CD4-positive, alpha-beta T cell treated with Interleukin-1 beta for 1 hour (primary cell): ENCODE measurements at regions not wholly inside any gene's neighbourhood (a gene's known extent, or its start where the extent isn't known, plus 50 kb on each side); places are given as distances from the start of the nearest gene placed in this dataset.

Source experiments
- DNase-seq, 2 donors: peaks; one replicate each; pipeline ENCODE4 v3.0.0-alpha.2; 2020 to 2022

- DNase-seq = no peak
Measured at GRCh38 chr4:57658673-57659072, 548.5 kb upstream of the IGFBP7 start.

- DNase-seq = no peak
Measured at GRCh38 chr4:57658188-57658587, 548.0 kb upstream of the IGFBP7 start.

DNA sequence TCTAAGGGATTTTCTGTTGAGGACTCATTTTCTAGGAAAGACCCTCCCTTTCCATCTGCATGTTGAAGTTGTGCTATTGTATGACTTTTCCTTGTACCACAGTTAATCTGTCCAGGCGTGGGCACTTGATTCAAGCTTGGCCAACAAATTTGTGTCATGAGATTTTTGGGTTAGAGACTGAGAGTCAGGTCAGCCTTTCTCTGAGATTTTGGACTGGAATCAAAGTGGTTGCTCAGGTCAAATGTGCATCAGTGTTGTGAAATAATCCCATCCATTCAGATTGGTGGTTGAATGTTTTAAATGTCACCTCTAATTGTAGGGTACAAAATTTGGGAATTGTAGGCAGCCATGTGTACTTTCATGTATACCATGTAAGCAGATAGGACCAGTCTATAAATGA lies 545.2 kb upstream of the IGFBP7 start:
- no peak for DNase-seq

DNA sequence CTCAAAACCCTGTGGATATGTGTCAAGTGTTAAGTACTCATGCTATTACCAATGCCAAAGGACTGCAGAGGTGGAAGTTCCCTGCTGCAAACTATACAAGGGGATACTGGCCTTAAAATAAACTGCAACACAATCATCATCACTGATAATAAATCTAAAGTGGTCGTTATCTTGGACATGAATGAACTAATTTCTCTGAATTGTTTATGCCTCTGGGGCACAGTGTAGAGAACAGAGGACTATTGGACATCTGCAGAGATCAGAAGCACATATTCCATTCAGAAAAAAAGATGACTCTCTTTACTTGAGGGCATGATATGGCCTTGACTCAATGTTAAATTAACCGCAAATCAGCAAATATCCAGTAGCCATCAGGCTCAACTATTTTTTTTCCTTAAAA lies 542.6 kb upstream of the IGFBP7 start:
- DNase-seq = no peak

- no peak for DNase-seq
Measured at GRCh38 chr4:57640391-57641100, 530.4 kb upstream of the IGFBP7 start.

- no peak for DNase-seq
Measured at GRCh38 chr4:57639561-57640382, 529.6 kb upstream of the IGFBP7 start.

DNA sequence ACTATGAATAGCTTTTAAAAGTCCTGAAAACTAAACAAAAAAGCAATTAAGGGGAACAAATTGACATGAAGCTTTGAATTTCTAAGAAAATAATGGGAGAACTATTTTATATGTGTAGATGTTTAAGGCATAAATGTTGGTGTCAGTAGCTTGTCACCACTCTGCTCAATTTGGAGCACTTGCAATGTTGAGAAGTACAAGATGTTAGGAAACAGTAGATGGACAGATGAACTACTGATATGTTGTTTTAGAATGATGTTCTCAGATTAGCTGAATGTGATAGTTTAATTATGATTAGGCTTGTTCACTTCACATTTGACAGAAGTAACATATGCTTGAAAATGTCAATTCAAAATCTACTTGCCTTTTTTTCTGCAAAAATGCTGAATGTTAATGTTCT lies 525.7 kb upstream of the IGFBP7 start:
- DNase-seq = no peak

- DNase-seq = no peak
Measured at GRCh38 chr4:57633212-57633859, 523.2 kb upstream of the IGFBP7 start.

- no peak for DNase-seq
Measured at GRCh38 chr4:57632564-57632963, 522.4 kb upstream of the IGFBP7 start.

- no peak for DNase-seq
Measured at GRCh38 chr4:57631147-57631546, 521.0 kb upstream of the IGFBP7 start.

GRCh38 chr4:57628004-57628403 lies 517.8 kb upstream of the IGFBP7 start:
- DNase-seq = no peak

- DNase-seq = no peak
Measured at GRCh38 chr4:57614257-57614932, 504.2 kb upstream of the IGFBP7 start.

DNA sequence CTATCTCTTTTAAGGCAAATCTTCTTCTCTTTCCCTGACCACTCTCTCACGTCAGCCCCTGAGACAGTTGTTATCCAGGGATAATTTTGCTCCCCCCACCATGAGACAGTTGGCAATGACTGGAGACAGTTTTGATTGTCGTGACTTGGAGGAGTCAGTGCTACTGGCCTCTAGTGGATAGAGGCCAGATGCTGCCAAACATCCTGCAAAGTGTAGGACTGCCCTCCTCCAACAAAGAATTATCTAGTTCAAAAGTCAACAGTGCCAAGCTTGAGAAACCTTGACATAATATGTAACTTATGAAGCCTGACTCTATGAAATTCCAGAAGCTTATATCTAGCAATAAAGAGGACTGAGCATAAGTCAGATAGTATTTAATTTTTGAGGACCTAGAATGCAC lies 502.1 kb upstream of the IGFBP7 start:
- DNase-seq = no peak

- no peak for DNase-seq
Measured at GRCh38 chr4:57607566-57608180, 497.5 kb upstream of the IGFBP7 start.

DNA sequence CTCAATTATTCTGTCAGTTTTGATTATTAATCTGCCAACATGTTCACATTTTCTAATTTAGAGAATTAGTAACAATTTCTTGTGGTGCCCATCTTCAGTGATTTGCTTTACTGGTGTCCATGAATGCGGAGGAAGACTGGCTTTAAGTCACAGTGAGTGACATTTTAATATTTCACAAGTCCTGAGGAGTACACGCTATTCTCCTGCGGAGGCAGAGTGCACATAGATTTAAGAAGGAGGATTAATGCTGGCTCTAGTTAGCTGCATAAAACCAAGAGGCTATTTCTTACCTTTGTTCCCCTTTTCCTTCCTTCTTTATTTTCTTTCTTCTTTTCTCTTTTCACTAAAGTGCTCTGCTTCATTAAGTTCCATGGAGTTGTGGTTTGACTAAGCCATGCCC lies 495.2 kb upstream of the IGFBP7 start:
- DNase-seq = no peak

DNA sequence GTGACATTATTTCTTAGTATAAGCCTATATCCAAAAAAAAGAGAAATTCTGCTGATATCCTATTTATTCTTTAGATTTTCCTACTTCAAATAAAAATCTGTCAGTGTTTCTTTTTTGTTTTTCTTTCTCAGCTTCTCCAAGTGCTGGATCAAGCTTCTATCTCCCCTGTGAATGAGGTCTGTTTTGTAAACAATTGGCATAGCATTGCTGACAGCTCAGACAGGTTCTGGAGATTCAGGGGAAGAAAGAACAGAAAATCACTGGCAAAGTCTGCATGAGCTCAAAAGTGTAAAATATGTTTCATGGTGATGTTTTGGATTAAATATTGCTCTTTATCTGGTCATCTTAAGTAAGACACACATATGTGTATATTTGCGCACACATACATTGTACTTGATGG lies 492.0 kb upstream of the IGFBP7 start:
- no peak for DNase-seq

DNA sequence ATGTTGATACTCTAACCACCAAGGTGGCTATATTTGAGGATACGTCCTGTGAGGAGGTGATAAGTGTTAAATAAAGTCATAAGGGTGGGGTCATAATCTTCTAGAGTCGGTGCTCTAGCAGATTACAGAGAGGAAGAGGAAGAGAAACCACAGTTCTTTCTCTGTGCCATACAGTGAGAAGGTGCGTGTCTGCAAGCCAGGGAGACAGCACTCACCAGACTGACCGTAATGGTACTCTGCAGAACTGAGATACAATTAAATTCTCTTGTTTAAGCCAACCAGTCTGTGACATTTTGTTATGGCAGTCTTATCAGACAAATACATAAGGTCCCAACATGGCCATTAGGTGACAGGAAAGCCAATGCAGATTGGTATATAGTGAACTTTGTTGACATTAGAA lies 480.9 kb upstream of the IGFBP7 start:
- no peak for DNase-seq

DNA sequence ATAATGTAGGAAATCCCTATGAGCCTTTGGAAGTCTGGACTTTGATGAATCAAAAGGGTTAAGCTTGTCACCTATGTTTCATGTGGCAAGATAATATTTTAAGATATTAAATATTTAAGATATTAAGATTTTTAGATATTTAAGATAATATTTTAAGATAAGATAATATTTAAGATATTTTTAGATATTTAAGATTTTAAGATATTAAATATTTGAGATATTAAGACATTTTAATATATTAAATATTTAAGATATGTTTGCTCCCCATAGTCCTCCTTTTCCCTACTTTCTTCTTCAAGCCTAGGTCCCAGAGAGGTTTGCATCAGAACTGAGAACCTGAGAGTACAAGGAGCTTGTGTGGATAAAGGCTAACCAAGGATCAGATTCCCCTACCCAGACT lies 478.4 kb upstream of the IGFBP7 start:
- no peak for DNase-seq

DNA sequence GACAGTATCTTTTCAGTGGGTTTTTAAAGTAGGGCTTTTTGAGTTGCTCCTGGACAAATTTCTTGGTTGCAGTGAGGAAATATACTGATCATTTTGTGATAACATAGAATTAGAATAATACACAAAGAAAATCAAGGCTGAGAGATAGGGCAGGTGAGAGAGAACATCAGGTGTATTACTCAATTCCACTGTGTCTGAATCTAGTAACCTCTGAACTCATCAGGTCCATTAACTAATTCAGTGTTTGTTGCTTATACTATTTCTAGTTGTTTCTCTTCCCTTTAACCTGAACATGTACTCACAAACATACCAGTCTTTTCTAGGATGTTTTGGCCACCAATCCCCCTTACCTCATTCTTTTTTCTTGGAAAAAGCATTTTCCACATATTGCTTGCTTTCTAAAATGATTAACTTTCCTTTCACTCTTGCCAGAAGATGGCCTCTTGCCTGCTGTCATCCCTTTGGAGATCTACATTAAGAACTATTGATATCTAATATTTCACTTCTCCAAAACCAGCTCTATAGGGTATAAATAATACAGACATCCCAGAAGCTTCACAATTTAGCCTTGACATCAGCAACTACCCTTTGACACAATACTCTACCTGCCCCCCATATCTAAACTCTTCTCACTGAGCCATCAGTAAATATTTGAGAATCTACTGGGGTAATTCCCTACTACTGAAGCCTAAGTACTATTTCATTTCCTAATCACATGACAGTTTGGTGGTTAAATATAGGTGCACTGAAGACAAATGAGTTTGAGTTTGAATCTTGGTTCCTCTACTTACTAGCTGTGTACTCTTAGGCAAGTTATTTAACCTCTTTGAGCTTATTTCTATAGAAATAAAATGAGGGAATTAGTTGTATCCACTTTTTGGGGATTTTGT lies 470.8 kb upstream of the IGFBP7 start:
- no peak for DNase-seq

DNA sequence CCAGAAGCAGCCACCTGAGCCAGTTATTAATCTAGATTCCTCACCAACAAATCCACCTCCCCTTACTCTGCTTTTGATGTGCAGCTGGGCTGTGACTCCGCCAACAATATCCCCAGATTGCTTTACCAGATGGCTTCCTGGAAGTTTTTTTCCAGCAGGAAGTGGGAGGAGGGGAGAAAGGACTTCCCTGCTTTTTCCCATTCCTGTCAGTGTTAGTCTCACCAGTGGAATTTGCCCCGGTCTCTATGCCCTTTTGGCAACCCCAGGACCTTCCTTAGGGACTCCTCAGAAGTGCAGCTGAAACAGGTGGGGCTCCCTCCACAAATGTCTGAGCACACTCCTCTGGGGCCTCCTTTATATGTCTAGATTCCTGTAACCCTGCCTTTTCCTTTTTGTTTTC lies 465.2 kb upstream of the IGFBP7 start:
- no peak for DNase-seq

DNA sequence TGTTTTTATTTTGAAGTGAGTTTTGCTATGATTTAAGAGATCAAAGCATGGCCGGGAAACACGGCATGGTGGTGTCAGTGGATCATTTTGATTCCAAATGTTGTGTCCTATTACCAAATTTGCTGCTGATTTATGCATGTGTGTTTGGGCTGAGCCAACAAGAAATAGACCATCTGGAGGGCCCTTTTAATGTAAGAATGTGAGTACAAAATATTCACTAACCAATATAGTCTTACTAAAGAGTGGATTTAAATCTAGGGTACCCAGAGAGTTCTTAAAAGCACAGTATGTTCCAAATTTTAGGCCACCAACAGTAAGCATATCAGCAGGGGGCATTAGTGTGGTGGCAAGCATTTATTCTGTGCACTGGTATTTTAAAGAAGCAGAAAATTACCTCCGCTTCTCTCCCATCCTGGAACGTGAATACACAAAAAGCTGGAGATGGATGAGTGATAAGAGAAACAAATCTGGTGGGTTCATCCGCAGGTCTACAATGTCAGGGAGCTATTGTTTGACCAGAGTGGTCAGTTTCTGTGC lies 444.4 kb upstream of the IGFBP7 start:
- DNase-seq = no peak

DNA sequence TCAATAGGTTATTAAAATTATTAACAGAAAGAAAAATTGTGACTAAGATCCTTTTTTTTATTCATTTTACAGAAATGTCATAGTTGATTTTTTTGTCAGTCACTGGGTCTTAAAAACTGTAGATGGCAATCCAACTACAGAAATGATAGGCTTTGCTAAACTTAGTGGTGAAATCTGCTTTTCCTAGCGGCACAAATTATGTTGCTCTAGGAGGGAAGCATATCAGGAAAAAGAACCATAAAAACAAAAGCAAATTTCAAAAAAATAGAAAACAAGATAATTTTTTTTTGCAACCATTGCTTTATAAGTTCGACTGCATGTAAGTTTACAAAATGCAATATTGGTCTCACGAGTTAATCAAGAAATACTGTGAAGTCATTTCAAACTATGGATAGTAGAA lies 443.5 kb upstream of the IGFBP7 start:
- DNase-seq = no peak
